ENCODE measurements at regions not wholly inside any gene's neighbourhood (a gene's known extent, or its start where the extent isn't known, plus 50 kb on each side); places are given as distances from the start of the nearest gene placed in this dataset.

GRCh38 chrX:121903961-121904360, 856.6 kb downstream of the GLUD2 start:
- no peak for TF ChIP-seq POLR2A (IDR thresholded peaks at IDR 0.05; ENCODE audit: low read depth, low read length)
- TF ChIP-seq POLR2AphosphoS5 (IDR thresholded peaks at IDR 0.05; ENCODE audit: low read depth, low read length), result no peak
- no peak for TF ChIP-seq SPI1 (IDR thresholded peaks at IDR 0.05; ENCODE audit: low read depth, low read length)
